H1 (cell line): ENCODE measurements at regions not wholly inside any gene's neighbourhood (a gene's known extent, or its start where the extent isn't known, plus 50 kb on each side); places are given as distances from the start of the nearest gene placed in this dataset.

Experiments
- CTCF ChIA-PET: fragments of 300-600 bp; sonication (Branson Sonifier 250); formaldehyde crosslinking; loops from one replicate; lab custom pipeline; 2021; ENCODE audit not compliant: partially characterized antibody; lab: Charles Lee
- POLR2A ChIA-PET: fragments of 300-600 bp; sonication (Branson Sonifier 250); formaldehyde crosslinking; loops from one replicate; lab custom pipeline; 2021; ENCODE audit warnings: inconsistent platforms; ENCODE audit not compliant: partially characterized antibody; lab: Charles Lee
- DNase-seq, 2 experiments: peaks; one replicate each; pipeline versions ENCODE4 v3.0.0 to v3.0.0-alpha.2; 2010 to 2022; ENCODE audit warnings: low spot score in 2 of 2, low read depth in 1 of 2, mixed read lengths in 1 of 2
- FAIRE-seq: peaks from 2 replicates; lab custom pipeline; 2011; peaks lifted over from hg19 to GRCh38; lab: Jason Lieb, UNC
- H2AFZ ChIP-seq: 2 replicates; pipeline ENCODE4 v1.8.1; 2012; ENCODE audit warnings: low read length, inconsistent platforms
- H2AK5ac ChIP-seq: 2 replicates; pipeline ENCODE4 v1.6.1; 2013; ENCODE audit warnings: low read depth, low read length
- H2BK120ac ChIP-seq: replicated peaks from 2 replicates; pipeline ENCODE3; 2013; ENCODE audit warnings: low read depth, low read length, inconsistent platforms
- H2BK12ac ChIP-seq: 2 replicates; pipeline ENCODE4 v1.6.1; 2013; ENCODE audit warnings: low read depth, low read length
- H2BK15ac ChIP-seq: 2 replicates; pipeline ENCODE4 v1.6.1; 2013; ENCODE audit warnings: low read length
- H2BK20ac ChIP-seq: 2 replicates; pipeline ENCODE4 v1.6.1; 2013; ENCODE audit warnings: low read length
- H2BK5ac ChIP-seq: 2 replicates; pipeline ENCODE4 v1.6.1; 2013; ENCODE audit warnings: low read depth, low read length
- H3K14ac ChIP-seq: 2 replicates; pipeline ENCODE4 v1.6.1; 2013; ENCODE audit warnings: inconsistent platforms; ENCODE audit not compliant: insufficient read length
- H3K18ac ChIP-seq: 2 replicates; pipeline ENCODE4 v1.6.1; 2013; ENCODE audit warnings: low read length; ENCODE audit errors: extremely low read depth
- H3K23ac ChIP-seq: 2 replicates; pipeline ENCODE4 v1.6.1; 2013; ENCODE audit warnings: inconsistent platforms; ENCODE audit not compliant: insufficient read length
- H3K23me2 ChIP-seq: 2 replicates; pipeline ENCODE4 v1.6.1; 2013; ENCODE audit warnings: low read depth, low read length
- H3K27ac ChIP-seq: 2 replicates; pipeline ENCODE4 v1.6.1; 2011; ENCODE audit warnings: low read depth, low read length, inconsistent platforms
- H3K27me3 ChIP-seq, 4 experiments: replicated peaks in 1 of 4; 1 replicate in 1 of 4; 2 replicates in 3 of 4; pipeline versions ENCODE4 v1.6.1 to v1.8.1; 2011 to 2013; ENCODE audit warnings: low read length in 3 of 4, mild to moderate bottlenecking in 3 of 4, inconsistent platforms in 2 of 4, mixed read lengths in 2 of 4, moderate library complexity in 1 of 4; ENCODE audit not compliant: control insufficient read depth in 3 of 4, insufficient read depth in 3 of 4; ENCODE audit errors: extremely low read depth in 1 of 4
- H3K36me3 ChIP-seq, 4 experiments: 2 replicates each; pipeline versions ENCODE4 v1.6.1 to v1.8.1; 2011 to 2013; ENCODE audit warnings: mild to moderate bottlenecking in 4 of 4, low read length in 3 of 4, moderate library complexity in 2 of 4, control low read depth in 1 of 4, inconsistent platforms in 1 of 4; ENCODE audit not compliant: insufficient read depth in 4 of 4, control insufficient read depth in 2 of 4
- H3K4ac ChIP-seq: replicated peaks from 2 replicates; pipeline ENCODE3; 2013; ENCODE audit warnings: low read length, low read depth, mixed read lengths, inconsistent platforms; ENCODE audit not compliant: insufficient read length
- H3K4me1 ChIP-seq, 4 experiments: replicated peaks in 1 of 4; 1 replicate in 1 of 4; 2 replicates in 3 of 4; pipeline versions ENCODE4 v1.6.1 to v1.8.1; 2011 to 2013; ENCODE audit warnings: low read length in 3 of 4, inconsistent platforms in 2 of 4, mixed read lengths in 1 of 4; ENCODE audit not compliant: insufficient read depth in 4 of 4, control insufficient read depth in 3 of 4
- H3K4me2 ChIP-seq, 2 experiments: 2 replicates each; pipeline versions ENCODE4 v1.6.1 to v1.8.1; 2011 to 2013; ENCODE audit warnings: low read depth in 2 of 2, low read length in 2 of 2, control low read depth in 1 of 2, inconsistent platforms in 1 of 2, mild to moderate bottlenecking in 1 of 2; ENCODE audit not compliant: insufficient read depth in 1 of 2
- H3K4me3 ChIP-seq, 4 experiments: fragments of 200-600, 300-600 bp in 1 of 4; sonication (generic), shearing (Covaris generic), sonication (Bioruptor Twin) in 1 of 4; 2 replicates each; pipeline versions ENCODE4 v1.5.1 to v1.8.1; 2011 to 2016; ENCODE audit warnings: low read length in 4 of 4, low read depth in 3 of 4, control low read depth in 2 of 4, inconsistent platforms in 2 of 4, mild to moderate bottlenecking in 2 of 4, mixed read lengths in 1 of 4, moderate library complexity in 1 of 4; ENCODE audit not compliant: insufficient read depth in 2 of 4; ENCODE audit errors: extremely low read depth in 1 of 4
- H3K56ac ChIP-seq: replicated peaks from 2 replicates; pipeline ENCODE3; 2013; ENCODE audit warnings: low read depth, mild to moderate bottlenecking, mixed read lengths, low read length, inconsistent platforms; ENCODE audit not compliant: insufficient read length
- H3K79me1 ChIP-seq: 2 replicates; pipeline ENCODE4 v1.6.1; 2013; ENCODE audit warnings: low read depth, low read length, control low read depth
- H3K79me2 ChIP-seq, 2 experiments: 2 replicates each; pipeline versions ENCODE4 v1.6.1 to v1.8.1; 2012 to 2013; ENCODE audit warnings: low read length in 2 of 2, mild to moderate bottlenecking in 2 of 2, inconsistent platforms in 1 of 2; ENCODE audit not compliant: insufficient read depth in 2 of 2, control insufficient read depth in 1 of 2
- H3K9ac ChIP-seq, 4 experiments: replicated peaks in 1 of 4; 1 replicate in 1 of 4; 2 replicates in 3 of 4; pipeline versions ENCODE4 v1.6.1 to v1.8.1; 2011 to 2013; ENCODE audit warnings: low read depth in 3 of 4, low read length in 3 of 4, control low read depth in 2 of 4, mild to moderate bottlenecking in 2 of 4, moderate library complexity in 2 of 4, inconsistent platforms in 1 of 4; ENCODE audit errors: extremely low read depth in 1 of 4
- H3K9me3 ChIP-seq, 2 experiments: 2 replicates each; pipeline versions ENCODE4 v1.6.1 to v1.8.1; 2012 to 2013; ENCODE audit warnings: mild to moderate bottlenecking in 2 of 2, moderate library complexity in 2 of 2, control low read depth in 1 of 2, inconsistent platforms in 1 of 2, low read depth in 1 of 2, low read length in 1 of 2, mixed read lengths in 1 of 2; ENCODE audit not compliant: insufficient read depth in 2 of 2
- H4K20me1 ChIP-seq, 2 experiments: replicated peaks in 1 of 2; 2 replicates each; pipeline versions ENCODE3 to v1.8.1; 2011 to 2013; ENCODE audit warnings: inconsistent platforms in 2 of 2, low read length in 2 of 2, mild to moderate bottlenecking in 1 of 2; ENCODE audit not compliant: insufficient read depth in 2 of 2, control insufficient read depth in 1 of 2
- H4K5ac ChIP-seq: 2 replicates; pipeline ENCODE4 v1.6.1; 2013; ENCODE audit warnings: low read length, low read depth, mixed read lengths, inconsistent platforms; ENCODE audit not compliant: insufficient read length
- H4K8ac ChIP-seq: 2 replicates; pipeline ENCODE4 v1.8.0; 2013; ENCODE audit warnings: mild to moderate bottlenecking, moderate library complexity, low read length, inconsistent platforms; ENCODE audit not compliant: insufficient read depth; ENCODE audit errors: extremely low read depth
- H4K91ac ChIP-seq: replicated peaks from 2 replicates; pipeline ENCODE3; 2013; ENCODE audit warnings: low read length, mixed read lengths, inconsistent platforms; ENCODE audit not compliant: insufficient read length
- BRCA1 ChIP-seq: IDR thresholded peaks from 2 replicates; pipeline ENCODE4 v1.6.1; 2012; ENCODE audit warnings: low read depth, low read length, improper control_type of control experiment
- GABPA ChIP-seq: IDR thresholded peaks from 2 replicates; pipeline ENCODE4 v1.6.1; 2011; ENCODE audit warnings: mild to moderate bottlenecking, low read length, moderate library complexity, borderline replicate concordance; ENCODE audit not compliant: insufficient read depth
- HDAC2 ChIP-seq, 2 experiments: fragments of 300-600 bp in 1 of 2; sonication (generic) in 1 of 2; IDR thresholded peaks; 2 replicates each; pipeline ENCODE4 v1.6.1; 2011 to 2012; ENCODE audit warnings: low read depth in 2 of 2, low read length in 2 of 2, mild to moderate bottlenecking in 2 of 2, moderate library complexity in 2 of 2, borderline replicate concordance in 1 of 2, inconsistent platforms in 1 of 2
- JUN ChIP-seq: IDR thresholded peaks from 2 replicates; pipeline ENCODE4 v1.6.1; 2011; ENCODE audit warnings: low read depth, mild to moderate bottlenecking, improper control_type of control experiment, low read length
- JUND ChIP-seq: IDR thresholded peaks from 2 replicates; pipeline ENCODE4 v1.6.1; 2011; ENCODE audit warnings: mild to moderate bottlenecking, improper control_type of control experiment, low read length
- RNF2 ChIP-seq: fragments of 200-900, 300-1000 bp; sonication (generic); IDR thresholded peaks from 2 replicates; pipeline ENCODE4 v1.7.1; 2016; ENCODE audit warnings: borderline replicate concordance, low read depth, mild to moderate bottlenecking, antibody characterized with exemption, low read length; ENCODE audit not compliant: poor library complexity, severe bottlenecking; ENCODE audit errors: missing control alignments
- SIN3A ChIP-seq, 2 experiments: IDR thresholded peaks in 1 of 2; conservative IDR thresholded peaks in 1 of 2; 2 replicates each; pipeline ENCODE4 v1.6.1; 2011 to 2012; ENCODE audit warnings: low read length in 2 of 2, improper control_type of control experiment in 1 of 2, low read depth in 1 of 2, mild to moderate bottlenecking in 1 of 2
- SIRT6 ChIP-seq: IDR thresholded peaks from one replicate; pipeline ENCODE4 v1.7.1; 2012; ENCODE audit warnings: low read length, inconsistent platforms
- SUZ12 ChIP-seq: fragments of 200-600 bp; sonication (generic); IDR thresholded peaks from 2 replicates; pipeline ENCODE4 v1.6.1; 2012; ENCODE audit warnings: mild to moderate bottlenecking, inconsistent platforms, low read length, moderate library complexity, mixed read lengths
- TAF7 ChIP-seq: optimal IDR thresholded peaks from 2 replicates; pipeline ENCODE3; 2011; ENCODE audit warnings: low read depth, mild to moderate bottlenecking, inconsistent platforms, low read length, moderate library complexity, borderline replicate concordance
- TBP ChIP-seq: IDR thresholded peaks from 2 replicates; pipeline ENCODE4 v1.6.1; 2011; ENCODE audit warnings: low read depth, low read length, improper control_type of control experiment
- ZNF274 ChIP-seq: IDR thresholded peaks from 2 replicates; pipeline ENCODE4 v1.7.0; 2012; ENCODE audit warnings: low read length, borderline replicate concordance; ENCODE audit errors: extremely low read depth
- WGBS, 2 experiments: shearing (Covaris generic) in 1 of 2; methylation state at CpG; one replicate each; pipeline versions ENCODE4 v1.1.6 to v1.1.7; 2013 to 2015; ENCODE audit warnings: low lambda C conversion rate in 2 of 2, mixed read lengths in 2 of 2, inconsistent platforms in 1 of 2, low coverage in 1 of 2, missing lambda C conversion rate in 1 of 2; ENCODE audit not compliant: insufficient replicate concordance in 2 of 2, insufficient coverage in 1 of 2, insufficient read length in 1 of 2; ENCODE audit errors: extremely low coverage in 1 of 2, missing lambda C conversion rate in 1 of 2; 5-methylcytosine and 5-hydroxymethylcytosine counted together

- Histone ChIP-seq H4K20me1 (no peaks in the 10 kb centered on the region), H3K4ac (no peak overlapping the region), H3K27me3 (no peaks in the 10 kb centered on the region), H3K79me1 (no peaks in the 10 kb centered on the region), H3K18ac (no peak overlapping the region), H2BK120ac (no peak overlapping the region), H3K23ac (no peak overlapping the region), H3K27ac (no peak overlapping the region), H3K79me2 (no peaks in the 10 kb centered on the region), H4K8ac (no peak overlapping the region), H3K36me3 (no peaks in the 10 kb centered on the region), H3K14ac (no peak overlapping the region), H2AK5ac (no peak overlapping the region), H3K9ac (no peak overlapping the region), H3K56ac (no peak overlapping the region), H3K4me3 (no peak overlapping the region), H3K4me2 (no peak overlapping the region), H3K9me3 (no peaks in the 10 kb centered on the region), H3K4me1 (no peaks in the 10 kb centered on the region), H3K23me2 (no peaks in the 10 kb centered on the region), H2BK12ac (no peak overlapping the region), H2BK5ac (no peak overlapping the region), H2AFZ (no peak overlapping the region), H2BK20ac (no peak overlapping the region), H4K91ac (no peak overlapping the region), H4K5ac (no peak overlapping the region), H2BK15ac (no peak overlapping the region)
- TF ChIP-seq BRCA1 (no peak), RNF2 (no peak), JUN (no peak), ZNF274 (no peak), TAF7 (no peak), SIN3A (conservative IDR thresholded peaks at IDR 0.05 in 1 of 2, IDR thresholded peaks at IDR 0.05 in 1 of 2; ENCODE audit: low read depth in 1 of 2, low read length in 2 of 2) (no peak), TBP (no peak), HDAC2 (IDR thresholded peaks at IDR 0.05; ENCODE audit: borderline replicate concordance in 1 of 2, low read depth in 2 of 2, low read length in 2 of 2) (no peak), GABPA (no peak), SIRT6 (no peak), JUND (no peak), SUZ12 (no peak)
- CTCF ChIA-PET, result interaction anchor here (1.2 kb wide), 1 partner anchor 37 kb away, joined by 4 read pairs; no protein-coding TSS in a partner anchor
- FAIRE-seq (no peak), DNase-seq (no peak)
- POLR2A ChIA-PET, result no interaction called here
- WGBS, 2 experiments, result 87% methylated on average over 1 of the region's 1 CpG; no CpG with 5 or more reads in 1 of the 2 experiments
These were observed 145.5 kb downstream of the ANXA5 start for GRCh38 chr4:121551271-121551670.
